GM23338 (cell line): ENCODE measurements at regions not wholly inside any gene's neighbourhood (a gene's known extent, or its start where the extent isn't known, plus 50 kb on each side); places are given as distances from the start of the nearest gene placed in this dataset.

Experiments
- ATAC-seq: fragments of 200-7000 bp; cut with Tn5 transposase; 3 replicates; pipeline ENCODE4 v1.9.1; 2020
- DNase-seq: peaks from one replicate; pipeline ENCODE4 v3.0.0-alpha.2; 2015; ENCODE audit warnings: low spot score
- H2AFZ ChIP-seq: fragments of 200-600 bp; sonication (generic); 2 replicates; pipeline ENCODE4 v1.8.0; 2016; ENCODE audit warnings: antibody characterized with exemption, mild to moderate bottlenecking, moderate library complexity
- H3F3A ChIP-seq: fragments of 200-600 bp; sonication (generic); replicated peaks from 2 replicates; pipeline ENCODE4 v1.8.0; 2017; ENCODE audit warnings: antibody characterized with exemption, mixed run types, low read depth
- H3K27ac ChIP-seq: fragments of 200-600 bp; sonication (generic); 2 replicates; pipeline ENCODE4 v1.6.1; 2016; ENCODE audit warnings: low read depth
- H3K27me3 ChIP-seq: fragments of 200-600 bp; sonication (generic); 2 replicates; pipeline ENCODE4 v1.8.0; 2016; ENCODE audit warnings: mild to moderate bottlenecking, mixed run types, moderate library complexity; ENCODE audit not compliant: insufficient read depth
- H3K36me3 ChIP-seq: fragments of 200-600 bp; sonication (generic); 2 replicates; pipeline ENCODE4 v1.8.0; 2016; ENCODE audit warnings: mild to moderate bottlenecking; ENCODE audit not compliant: insufficient read depth
- H3K4me1 ChIP-seq: fragments of 200-600 bp; sonication (generic); 2 replicates; pipeline ENCODE4 v1.8.0; 2016; ENCODE audit warnings: mild to moderate bottlenecking, moderate library complexity; ENCODE audit not compliant: insufficient read depth
- H3K4me2 ChIP-seq: fragments of 200-600 bp; sonication (generic); 2 replicates; pipeline ENCODE4 v1.7.1; 2017; ENCODE audit warnings: mixed run types
- H3K4me3 ChIP-seq: fragments of 200-600 bp; sonication (generic); 2 replicates; pipeline ENCODE4 v1.6.1; 2016; ENCODE audit warnings: mixed run types
- H3K79me2 ChIP-seq: fragments of 200-600 bp; sonication (generic); replicated peaks from 2 replicates; pipeline ENCODE4 v1.8.0; 2017; ENCODE audit warnings: mild to moderate bottlenecking; ENCODE audit not compliant: insufficient read depth
- H3K9me2 ChIP-seq: fragments of 200-600 bp; sonication (generic); 2 replicates; pipeline ENCODE4 v1.8.0; 2017; ENCODE audit not compliant: insufficient read depth
- H4K20me1 ChIP-seq: fragments of 200-600 bp; sonication (generic); replicated peaks from 2 replicates; pipeline ENCODE4 v1.8.0; 2017; ENCODE audit warnings: mild to moderate bottlenecking; ENCODE audit not compliant: insufficient read depth
- H3K27ac Mint-ChIP-seq: 2 replicates; pipeline ENCODE4 v1.8.0; 2020; ENCODE audit warnings: inconsistent platforms, mild to moderate bottlenecking, moderate library complexity, mixed read lengths
- H3K27me3 Mint-ChIP-seq: 3 replicates; pipeline ENCODE4 v1.8.0; 2022; ENCODE audit warnings: low read depth, mild to moderate bottlenecking, moderate library complexity, mixed read lengths, inconsistent platforms; ENCODE audit not compliant: insufficient read depth, poor library complexity
- H3K36me3 Mint-ChIP-seq: 3 replicates; pipeline ENCODE4 v1.8.0; 2021; ENCODE audit warnings: low read depth, mild to moderate bottlenecking, inconsistent platforms, moderate library complexity, mixed read lengths
- H3K4me1 Mint-ChIP-seq: 3 replicates; pipeline ENCODE4 v1.8.0; 2020; ENCODE audit warnings: mild to moderate bottlenecking, inconsistent platforms, mixed read lengths
- H3K4me3 Mint-ChIP-seq: 3 replicates; pipeline ENCODE4 v1.8.0; 2021; ENCODE audit warnings: moderate library complexity, mild to moderate bottlenecking, inconsistent platforms, mixed read lengths
- H3K9me3 Mint-ChIP-seq: 3 replicates; pipeline ENCODE4 v1.8.0; 2020; ENCODE audit warnings: moderate library complexity, mild to moderate bottlenecking, inconsistent platforms, mixed read lengths
- CREB1 ChIP-seq: fragments of 250-450 bp; sonication (Bioruptor Pico); IDR thresholded peaks from 2 replicates; pipeline ENCODE4 v1.5.0; 2020; ENCODE audit warnings: low read depth, mild to moderate bottlenecking, moderate library complexity
- EZH2 ChIP-seq: fragments of 200-600 bp; sonication (generic); IDR thresholded peaks from one replicate; pipeline ENCODE4 v1.8.0; 2017; ENCODE audit warnings: antibody characterized with exemption, mild to moderate bottlenecking, low read depth; ENCODE audit not compliant: unreplicated experiment
- EZH2phosphoT487 ChIP-seq: fragments of 200-600 bp; sonication (generic); IDR thresholded peaks from one replicate; pipeline ENCODE4 v1.8.1; 2018; ENCODE audit warnings: antibody characterized with exemption; ENCODE audit not compliant: unreplicated experiment
- JUNB ChIP-seq: IDR thresholded peaks from one replicate; pipeline ENCODE4 v1.6.1; 2016; ENCODE audit warnings: antibody characterized with exemption; ENCODE audit not compliant: unreplicated experiment
- POLR2AphosphoS5 ChIP-seq: IDR thresholded peaks from 2 replicates; pipeline ENCODE4 v1.6.1; 2016; ENCODE audit warnings: antibody characterized with exemption, low read depth
- STAT1 ChIP-seq: IDR thresholded peaks from one replicate; pipeline ENCODE4 v1.6.1; 2016; ENCODE audit warnings: antibody characterized with exemption; ENCODE audit not compliant: unreplicated experiment
- ZNF114 ChIP-seq: fragments of 250-450 bp; sonication (Bioruptor Pico); IDR thresholded peaks from 2 replicates; pipeline ENCODE4 v1.5.0; 2020; ENCODE audit warnings: mild to moderate bottlenecking, moderate library complexity
- ZNF331 ChIP-seq: fragments of 250-450 bp; sonication (Bioruptor Pico); IDR thresholded peaks from 2 replicates; pipeline ENCODE4 v1.5.0; 2020; ENCODE audit warnings: low read depth, mild to moderate bottlenecking, moderate library complexity
- TF ChIP-seq, protein P1 (sequence below), 2 experiments: fragments of 200-600 bp in 1 of 2; sonication (generic) in 1 of 2; conservative IDR thresholded peaks; 2 replicates each; pipeline versions ENCODE4 v1.5.1 to v1.6.1; 2016 to 2017; ENCODE audit warnings: antibody characterized with exemption in 2 of 2, low read depth in 2 of 2, mild to moderate bottlenecking in 2 of 2, moderate library complexity in 1 of 2
- TF ChIP-seq, protein P2 (sequence below): IDR thresholded peaks from one replicate; pipeline ENCODE4 v1.6.1; 2018; ENCODE audit warnings: antibody characterized with exemption; ENCODE audit not compliant: unreplicated experiment
- TF ChIP-seq, protein P3 (sequence below): IDR thresholded peaks from 2 replicates; pipeline ENCODE4 v1.6.1; 2016; ENCODE audit warnings: antibody characterized with exemption

DNA sequence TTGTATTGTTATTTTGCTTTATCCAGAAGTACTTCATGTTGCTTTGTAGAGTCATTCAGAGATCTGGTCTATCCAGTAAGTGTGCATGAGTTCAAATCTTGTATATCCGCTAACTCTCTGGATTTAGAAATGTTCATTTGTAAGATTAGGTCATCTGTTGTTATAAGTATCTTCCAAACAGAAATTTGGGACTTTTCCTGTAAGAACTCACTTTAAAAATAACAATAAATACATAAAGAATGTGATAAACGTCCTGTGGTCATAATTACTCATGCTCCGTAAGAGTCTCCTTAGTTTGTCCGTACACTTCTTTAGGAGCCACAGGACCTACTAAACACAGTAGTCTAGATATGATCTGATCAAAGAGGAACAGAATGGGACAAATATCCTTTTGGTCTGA, 699.9 kb upstream of the SLC8A1 start (continued):
- TF ChIP-seq, protein P1, sequence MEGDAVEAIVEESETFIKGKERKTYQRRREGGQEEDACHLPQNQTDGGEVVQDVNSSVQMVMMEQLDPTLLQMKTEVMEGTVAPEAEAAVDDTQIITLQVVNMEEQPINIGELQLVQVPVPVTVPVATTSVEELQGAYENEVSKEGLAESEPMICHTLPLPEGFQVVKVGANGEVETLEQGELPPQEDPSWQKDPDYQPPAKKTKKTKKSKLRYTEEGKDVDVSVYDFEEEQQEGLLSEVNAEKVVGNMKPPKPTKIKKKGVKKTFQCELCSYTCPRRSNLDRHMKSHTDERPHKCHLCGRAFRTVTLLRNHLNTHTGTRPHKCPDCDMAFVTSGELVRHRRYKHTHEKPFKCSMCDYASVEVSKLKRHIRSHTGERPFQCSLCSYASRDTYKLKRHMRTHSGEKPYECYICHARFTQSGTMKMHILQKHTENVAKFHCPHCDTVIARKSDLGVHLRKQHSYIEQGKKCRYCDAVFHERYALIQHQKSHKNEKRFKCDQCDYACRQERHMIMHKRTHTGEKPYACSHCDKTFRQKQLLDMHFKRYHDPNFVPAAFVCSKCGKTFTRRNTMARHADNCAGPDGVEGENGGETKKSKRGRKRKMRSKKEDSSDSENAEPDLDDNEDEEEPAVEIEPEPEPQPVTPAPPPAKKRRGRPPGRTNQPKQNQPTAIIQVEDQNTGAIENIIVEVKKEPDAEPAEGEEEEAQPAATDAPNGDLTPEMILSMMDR (conservative IDR thresholded peaks at IDR 0.05; ENCODE audit: low read depth in 2 of 2), result no peak
- no peak for TF ChIP-seq EZH2phosphoT487
- TF ChIP-seq, protein P2, sequence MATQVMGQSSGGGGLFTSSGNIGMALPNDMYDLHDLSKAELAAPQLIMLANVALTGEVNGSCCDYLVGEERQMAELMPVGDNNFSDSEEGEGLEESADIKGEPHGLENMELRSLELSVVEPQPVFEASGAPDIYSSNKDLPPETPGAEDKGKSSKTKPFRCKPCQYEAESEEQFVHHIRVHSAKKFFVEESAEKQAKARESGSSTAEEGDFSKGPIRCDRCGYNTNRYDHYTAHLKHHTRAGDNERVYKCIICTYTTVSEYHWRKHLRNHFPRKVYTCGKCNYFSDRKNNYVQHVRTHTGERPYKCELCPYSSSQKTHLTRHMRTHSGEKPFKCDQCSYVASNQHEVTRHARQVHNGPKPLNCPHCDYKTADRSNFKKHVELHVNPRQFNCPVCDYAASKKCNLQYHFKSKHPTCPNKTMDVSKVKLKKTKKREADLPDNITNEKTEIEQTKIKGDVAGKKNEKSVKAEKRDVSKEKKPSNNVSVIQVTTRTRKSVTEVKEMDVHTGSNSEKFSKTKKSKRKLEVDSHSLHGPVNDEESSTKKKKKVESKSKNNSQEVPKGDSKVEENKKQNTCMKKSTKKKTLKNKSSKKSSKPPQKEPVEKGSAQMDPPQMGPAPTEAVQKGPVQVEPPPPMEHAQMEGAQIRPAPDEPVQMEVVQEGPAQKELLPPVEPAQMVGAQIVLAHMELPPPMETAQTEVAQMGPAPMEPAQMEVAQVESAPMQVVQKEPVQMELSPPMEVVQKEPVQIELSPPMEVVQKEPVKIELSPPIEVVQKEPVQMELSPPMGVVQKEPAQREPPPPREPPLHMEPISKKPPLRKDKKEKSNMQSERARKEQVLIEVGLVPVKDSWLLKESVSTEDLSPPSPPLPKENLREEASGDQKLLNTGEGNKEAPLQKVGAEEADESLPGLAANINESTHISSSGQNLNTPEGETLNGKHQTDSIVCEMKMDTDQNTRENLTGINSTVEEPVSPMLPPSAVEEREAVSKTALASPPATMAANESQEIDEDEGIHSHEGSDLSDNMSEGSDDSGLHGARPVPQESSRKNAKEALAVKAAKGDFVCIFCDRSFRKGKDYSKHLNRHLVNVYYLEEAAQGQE, result no peak
- no peak for TF ChIP-seq EZH2
- TF ChIP-seq JUNB, result no peak
- TF ChIP-seq STAT1, result no peak
- no peak for TF ChIP-seq ZNF114 (CRISPR knock-in tag)
- TF ChIP-seq CREB1 (CRISPR knock-in tag), result no peak

DNA sequence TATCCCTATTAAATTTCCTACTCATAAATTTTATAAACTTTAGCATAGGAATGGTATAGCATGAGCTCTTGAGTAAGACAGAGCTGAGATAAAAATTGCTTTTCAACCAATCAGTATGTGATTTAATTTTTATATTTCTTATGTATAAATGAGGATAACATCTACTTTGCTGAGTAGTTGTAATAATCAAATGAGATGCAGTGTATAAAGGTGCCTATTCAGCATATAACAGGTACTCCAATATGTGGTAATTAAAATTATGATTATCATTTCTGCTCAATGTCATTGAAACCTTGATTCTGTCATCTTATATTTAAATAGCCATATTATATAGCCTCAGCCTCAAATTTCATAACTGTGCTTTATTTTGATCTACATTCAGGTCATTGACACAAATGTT, 700.4 kb upstream of the SLC8A1 start:
- no peaks in the 10 kb centered on the region for H3K4me1 Mint-ChIP-seq
- Histone ChIP-seq H3K36me3 (no peaks in the 10 kb centered on the region), H3K4me2 (no peak overlapping the region), H3K27me3 (no peaks in the 10 kb centered on the region), H4K20me1 (no peaks in the 10 kb centered on the region), H3K27ac (no peak overlapping the region), H3F3A (no peaks in the 10 kb centered on the region), H3K79me2 (no peaks in the 10 kb centered on the region), H3K9me2 (0 out of 2 replicates have a peak, but pooled peaks cover 2% of the 10 kb centered on the region), H3K4me1 (no peaks in the 10 kb centered on the region), H2AFZ (no peak overlapping the region), H3K4me3 (no peak overlapping the region)
- H3K9me3 Mint-ChIP-seq, result no peaks in the 10 kb centered on the region
- no peaks in the 10 kb centered on the region for H3K36me3 Mint-ChIP-seq
- H3K27ac Mint-ChIP-seq, result no peak overlapping the region
- DNase-seq, result no peak
- no peak overlapping the region for H3K4me3 Mint-ChIP-seq
- no peak for ATAC-seq
- H3K27me3 Mint-ChIP-seq, result no peaks in the 10 kb centered on the region
- TF ChIP-seq, protein P3, sequence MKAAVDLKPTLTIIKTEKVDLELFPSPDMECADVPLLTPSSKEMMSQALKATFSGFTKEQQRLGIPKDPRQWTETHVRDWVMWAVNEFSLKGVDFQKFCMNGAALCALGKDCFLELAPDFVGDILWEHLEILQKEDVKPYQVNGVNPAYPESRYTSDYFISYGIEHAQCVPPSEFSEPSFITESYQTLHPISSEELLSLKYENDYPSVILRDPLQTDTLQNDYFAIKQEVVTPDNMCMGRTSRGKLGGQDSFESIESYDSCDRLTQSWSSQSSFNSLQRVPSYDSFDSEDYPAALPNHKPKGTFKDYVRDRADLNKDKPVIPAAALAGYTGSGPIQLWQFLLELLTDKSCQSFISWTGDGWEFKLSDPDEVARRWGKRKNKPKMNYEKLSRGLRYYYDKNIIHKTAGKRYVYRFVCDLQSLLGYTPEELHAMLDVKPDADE, result no peak
- TF ChIP-seq ZNF114 (CRISPR knock-in tag), result no peak
- no peak for TF ChIP-seq ZNF331 (CRISPR knock-in tag)
- TF ChIP-seq, protein P2, result no peak
- no peak for TF ChIP-seq POLR2AphosphoS5
- no peak for TF ChIP-seq EZH2
